ENCODE measurements at regions not wholly inside any gene's neighbourhood (a gene's known extent, or its start where the extent isn't known, plus 50 kb on each side); places are given as distances from the start of the nearest gene placed in this dataset.

GRCh38 chr9:119803679-119804078 lies 434.4 kb upstream of the BRINP1 start:
- WGBS, 2 experiments: 93% methylated on average over 1 of the region's 1 CpG
- Histone ChIP-seq H3K27ac (ENCODE audit: insufficient read depth, low read depth, low read length, poor library complexity, severe bottlenecking) (no peak overlapping the region), H3K27me3 (ENCODE audit: control insufficient read depth, insufficient read depth, low read length, poor library complexity, severe bottlenecking) (no peaks in the 10 kb centered on the region)

GRCh38 chr9:119802621-119803020 lies 433.4 kb upstream of the BRINP1 start:
- no peaks in the 10 kb centered on the region for H3K27me3 ChIP-seq (ENCODE audit: control insufficient read depth, insufficient read depth, low read length, poor library complexity, severe bottlenecking)
- WGBS, 2 experiments: 62 to 64% methylated on average over 6 of the region's 6 CpGs
- H3K4me1 ChIP-seq (ENCODE audit: control insufficient read depth, insufficient read depth, low read length): no peaks in the 10 kb centered on the region
- H3K36me3 ChIP-seq (ENCODE audit: control insufficient read depth, insufficient read depth, low read length): no peaks in the 10 kb centered on the region
- no peaks in the 10 kb centered on the region for H3K9me3 ChIP-seq (ENCODE audit: control insufficient read depth, low read length)
- no peak overlapping the region for H3K27ac ChIP-seq (ENCODE audit: insufficient read depth, low read depth, low read length, poor library complexity, severe bottlenecking)
- no peak overlapping the region for H3K4me3 ChIP-seq (ENCODE audit: insufficient read depth, low read depth, low read length)

More at GRCh38 chr9:119803679-119804078, 434.4 kb upstream of the BRINP1 start:
- Histone ChIP-seq H3K4me3 (ENCODE audit: insufficient read depth, low read depth, low read length) (no peak overlapping the region), H3K4me1 (ENCODE audit: control insufficient read depth, insufficient read depth, low read length) (no peaks in the 10 kb centered on the region), H3K9me3 (ENCODE audit: control insufficient read depth, low read length) (no peaks in the 10 kb centered on the region), H3K36me3 (ENCODE audit: control insufficient read depth, insufficient read depth, low read length) (no peaks in the 10 kb centered on the region)

GRCh38 chr9:119802133-119802532 lies 432.9 kb upstream of the BRINP1 start:
- Histone ChIP-seq H3K36me3 (ENCODE audit: control insufficient read depth, insufficient read depth, low read length) (no peaks in the 10 kb centered on the region), H3K4me3 (ENCODE audit: insufficient read depth, low read depth, low read length) (no peak overlapping the region), H3K27ac (ENCODE audit: insufficient read depth, low read depth, low read length, poor library complexity, severe bottlenecking) (no peak overlapping the region), H3K4me1 (ENCODE audit: control insufficient read depth, insufficient read depth, low read length) (no peaks in the 10 kb centered on the region), H3K9me3 (ENCODE audit: control insufficient read depth, low read length) (no peaks in the 10 kb centered on the region), H3K27me3 (ENCODE audit: control insufficient read depth, insufficient read depth, low read length, poor library complexity, severe bottlenecking) (no peaks in the 10 kb centered on the region)
- 90% methylated on average over 3 of the region's 3 CpGs for WGBS, 2 experiments

GRCh38 chr9:119801311-119801710 lies 432.1 kb upstream of the BRINP1 start:
- WGBS, 2 experiments: 92 to 94% methylated on average over 4 of the region's 4 CpGs
- no peak overlapping the region for H3K27ac ChIP-seq (ENCODE audit: insufficient read depth, low read depth, low read length, poor library complexity, severe bottlenecking)
- no peaks in the 10 kb centered on the region for H3K36me3 ChIP-seq (ENCODE audit: control insufficient read depth, insufficient read depth, low read length)
- H3K9me3 ChIP-seq (ENCODE audit: control insufficient read depth, low read length): no peaks in the 10 kb centered on the region
- H3K4me3 ChIP-seq (ENCODE audit: insufficient read depth, low read depth, low read length): no peak overlapping the region
- no peaks in the 10 kb centered on the region for H3K4me1 ChIP-seq (ENCODE audit: control insufficient read depth, insufficient read depth, low read length)
- H3K27me3 ChIP-seq (ENCODE audit: control insufficient read depth, insufficient read depth, low read length, poor library complexity, severe bottlenecking): no peaks in the 10 kb centered on the region

GRCh38 chr9:119795395-119795794 lies 426.2 kb upstream of the BRINP1 start:
- 92 to 98% methylated on average over 2 to 3 of the region's 3 CpGs for WGBS, 2 experiments
- H3K27ac ChIP-seq (ENCODE audit: insufficient read depth, low read depth, low read length, poor library complexity, severe bottlenecking): no peak overlapping the region

DNA sequence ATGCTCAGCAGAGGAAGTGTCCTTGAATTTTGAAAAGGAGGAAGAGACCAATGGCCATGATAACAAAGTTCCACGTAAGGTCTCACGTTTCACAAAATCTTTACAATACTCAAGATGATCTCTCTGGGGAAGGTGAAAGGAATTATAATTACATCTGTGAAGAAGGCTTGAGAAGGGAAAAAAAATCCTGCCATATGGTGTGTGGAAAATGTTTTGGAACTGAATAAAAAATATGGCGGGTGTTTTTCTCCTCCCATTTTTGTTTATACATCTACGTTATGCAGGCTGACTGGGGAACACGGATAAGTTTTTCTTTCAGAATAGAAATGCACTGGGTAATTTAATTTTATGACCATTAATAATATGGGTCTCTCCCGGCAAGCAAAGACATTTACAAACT lies 425.6 kb upstream of the BRINP1 start:
- WGBS, 2 experiments: 89 to 100% methylated on average over 1 to 4 of the region's 6 CpGs
- Histone ChIP-seq H3K4me3 (ENCODE audit: insufficient read depth, low read depth, low read length) (no peak overlapping the region), H3K36me3 (ENCODE audit: control insufficient read depth, insufficient read depth, low read length) (no peaks in the 10 kb centered on the region), H3K27me3 (ENCODE audit: control insufficient read depth, insufficient read depth, low read length, poor library complexity, severe bottlenecking) (no peaks in the 10 kb centered on the region), H3K27ac (ENCODE audit: insufficient read depth, low read depth, low read length, poor library complexity, severe bottlenecking) (no peak overlapping the region), H3K9me3 (ENCODE audit: control insufficient read depth, low read length) (no peaks in the 10 kb centered on the region), H3K4me1 (ENCODE audit: control insufficient read depth, insufficient read depth, low read length) (no peaks in the 10 kb centered on the region)

More at GRCh38 chr9:119795395-119795794, 426.2 kb upstream of the BRINP1 start:
- H3K4me1 ChIP-seq (ENCODE audit: control insufficient read depth, insufficient read depth, low read length): no peaks in the 10 kb centered on the region
- H3K36me3 ChIP-seq (ENCODE audit: control insufficient read depth, insufficient read depth, low read length): no peaks in the 10 kb centered on the region
- no peak overlapping the region for H3K4me3 ChIP-seq (ENCODE audit: insufficient read depth, low read depth, low read length)
- no peaks in the 10 kb centered on the region for H3K27me3 ChIP-seq (ENCODE audit: control insufficient read depth, insufficient read depth, low read length, poor library complexity, severe bottlenecking)
- no peaks in the 10 kb centered on the region for H3K9me3 ChIP-seq (ENCODE audit: control insufficient read depth, low read length)

GRCh38 chr9:119793218-119793617 lies 424.0 kb upstream of the BRINP1 start:
- no peaks in the 10 kb centered on the region for H3K36me3 ChIP-seq (ENCODE audit: control insufficient read depth, insufficient read depth, low read length)
- WGBS, 2 experiments: 91 to 94% methylated on average over 3 of the region's 3 CpGs
- H3K9me3 ChIP-seq (ENCODE audit: control insufficient read depth, low read length): no peaks in the 10 kb centered on the region
- H3K27me3 ChIP-seq (ENCODE audit: control insufficient read depth, insufficient read depth, low read length, poor library complexity, severe bottlenecking): no peaks in the 10 kb centered on the region
- H3K4me1 ChIP-seq (ENCODE audit: control insufficient read depth, insufficient read depth, low read length): no peaks in the 10 kb centered on the region
- no peak overlapping the region for H3K4me3 ChIP-seq (ENCODE audit: insufficient read depth, low read depth, low read length)
- no peak overlapping the region for H3K27ac ChIP-seq (ENCODE audit: insufficient read depth, low read depth, low read length, poor library complexity, severe bottlenecking)

DNA sequence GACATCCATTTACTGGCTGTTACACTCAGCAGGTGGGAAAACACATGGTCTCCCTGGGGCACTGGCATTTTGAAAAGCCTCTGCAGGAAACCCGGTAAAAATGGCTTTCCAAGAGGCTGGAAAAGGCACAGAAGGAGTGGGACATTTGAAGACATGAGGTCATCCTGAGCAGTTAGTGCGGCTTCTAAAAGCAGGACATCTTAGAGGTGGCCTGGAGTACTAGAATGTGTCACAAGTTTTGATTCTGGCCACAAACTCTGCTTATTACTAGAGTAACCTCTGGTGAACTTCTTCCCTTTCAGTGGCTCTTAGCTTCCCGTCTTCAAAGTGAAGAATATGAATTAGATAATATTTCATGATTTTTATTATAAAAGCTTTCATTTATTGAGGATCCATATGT lies 423.0 kb upstream of the BRINP1 start:
- Histone ChIP-seq H3K9me3 (ENCODE audit: control insufficient read depth, low read length) (no peaks in the 10 kb centered on the region), H3K27me3 (ENCODE audit: control insufficient read depth, insufficient read depth, low read length, poor library complexity, severe bottlenecking) (no peaks in the 10 kb centered on the region), H3K36me3 (ENCODE audit: control insufficient read depth, insufficient read depth, low read length) (no peaks in the 10 kb centered on the region), H3K27ac (ENCODE audit: insufficient read depth, low read depth, low read length, poor library complexity, severe bottlenecking) (no peak overlapping the region), H3K4me3 (ENCODE audit: insufficient read depth, low read depth, low read length) (no peak overlapping the region), H3K4me1 (ENCODE audit: control insufficient read depth, insufficient read depth, low read length) (no peaks in the 10 kb centered on the region)
- 59 to 71% methylated on average over 2 of the region's 3 CpGs for WGBS, 2 experiments

DNA sequence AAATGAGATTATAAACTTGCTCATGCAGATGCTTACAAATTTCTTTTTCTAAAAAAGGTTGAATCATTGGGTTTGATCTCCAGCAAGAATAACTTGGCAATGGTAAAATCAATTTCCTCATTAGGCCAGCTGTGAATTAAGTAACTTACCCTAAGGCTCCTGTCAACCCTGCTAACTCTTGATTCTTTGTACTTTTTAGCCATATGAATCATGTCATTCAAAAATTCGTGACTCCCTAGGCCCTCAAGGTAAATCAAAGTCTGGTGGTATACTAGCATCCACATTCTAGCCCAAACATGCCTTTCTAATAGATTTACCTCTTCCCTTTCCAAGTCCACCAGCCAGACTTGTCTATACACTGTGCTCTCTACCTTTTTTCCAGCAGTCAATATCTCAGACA lies 420.8 kb upstream of the BRINP1 start:
- H3K27ac ChIP-seq (ENCODE audit: insufficient read depth, low read depth, low read length, poor library complexity, severe bottlenecking): no peak overlapping the region
- H3K4me3 ChIP-seq (ENCODE audit: insufficient read depth, low read depth, low read length): no peak overlapping the region
- WGBS, 2 experiments: 78 to 83% methylated on average over 1 of the region's 1 CpG
- no peaks in the 10 kb centered on the region for H3K36me3 ChIP-seq (ENCODE audit: control insufficient read depth, insufficient read depth, low read length)
- H3K27me3 ChIP-seq (ENCODE audit: control insufficient read depth, insufficient read depth, low read length, poor library complexity, severe bottlenecking): no peaks in the 10 kb centered on the region
- no peaks in the 10 kb centered on the region for H3K4me1 ChIP-seq (ENCODE audit: control insufficient read depth, insufficient read depth, low read length)
- H3K9me3 ChIP-seq (ENCODE audit: control insufficient read depth, low read length): no peaks in the 10 kb centered on the region

DNA sequence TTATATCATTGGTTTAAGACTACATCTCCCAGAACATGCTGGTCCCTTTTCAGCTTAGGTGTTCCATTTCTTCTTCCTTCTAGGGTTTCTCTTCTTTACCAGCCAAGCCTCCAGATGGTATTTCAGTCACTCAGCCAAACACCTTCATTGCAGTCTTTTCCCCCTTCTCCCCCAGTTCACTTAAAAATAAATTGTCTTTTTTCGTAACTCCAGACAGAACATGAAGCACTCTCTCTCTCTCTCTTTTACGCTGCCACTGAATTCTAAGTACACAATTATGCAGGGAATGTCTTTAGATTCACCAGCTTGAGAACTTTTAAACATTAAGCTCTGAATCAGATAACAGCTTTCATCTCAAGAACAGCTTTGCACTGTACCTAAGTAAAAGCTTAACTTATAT lies 419.7 kb upstream of the BRINP1 start:
- 94 to 97% methylated on average over 2 of the region's 2 CpGs for WGBS, 2 experiments
- Histone ChIP-seq H3K27ac (ENCODE audit: insufficient read depth, low read depth, low read length, poor library complexity, severe bottlenecking) (no peak overlapping the region), H3K36me3 (ENCODE audit: control insufficient read depth, insufficient read depth, low read length) (no peaks in the 10 kb centered on the region), H3K27me3 (ENCODE audit: control insufficient read depth, insufficient read depth, low read length, poor library complexity, severe bottlenecking) (no peaks in the 10 kb centered on the region), H3K4me3 (ENCODE audit: insufficient read depth, low read depth, low read length) (no peak overlapping the region), H3K9me3 (ENCODE audit: control insufficient read depth, low read length) (no peaks in the 10 kb centered on the region), H3K4me1 (ENCODE audit: control insufficient read depth, insufficient read depth, low read length) (no peaks in the 10 kb centered on the region)

GRCh38 chr9:119781886-119782285 lies 412.7 kb upstream of the BRINP1 start:
- H3K4me1 ChIP-seq (ENCODE audit: control insufficient read depth, insufficient read depth, low read length): no peaks in the 10 kb centered on the region
- no peaks in the 10 kb centered on the region for H3K9me3 ChIP-seq (ENCODE audit: control insufficient read depth, low read length)
- H3K36me3 ChIP-seq (ENCODE audit: control insufficient read depth, insufficient read depth, low read length): no peaks in the 10 kb centered on the region
- no peaks in the 10 kb centered on the region for H3K27me3 ChIP-seq (ENCODE audit: control insufficient read depth, insufficient read depth, low read length, poor library complexity, severe bottlenecking)
- no peak overlapping the region for H3K4me3 ChIP-seq (ENCODE audit: insufficient read depth, low read depth, low read length)
- H3K27ac ChIP-seq (ENCODE audit: insufficient read depth, low read depth, low read length, poor library complexity, severe bottlenecking): no peak overlapping the region

All from ectodermal cell (in vitro differentiated cells).